NT2/D1 (cell line): ENCODE measurements at regions not wholly inside any gene's neighbourhood (a gene's known extent, or its start where the extent isn't known, plus 50 kb on each side); places are given as distances from the start of the nearest gene placed in this dataset.

Experiments used
- SUZ12 ChIP-seq: IDR thresholded peaks from 2 replicates; pipeline ENCODE4 v1.6.1; 2011; ENCODE audit not compliant: insufficient read length, insufficient read depth; ENCODE audit errors: extremely low read depth
- YY1 ChIP-seq: IDR thresholded peaks from 2 replicates; pipeline ENCODE4 v1.6.1; 2011; ENCODE audit not compliant: insufficient read length, insufficient read depth
- ZNF274 ChIP-seq: IDR thresholded peaks from 2 replicates; pipeline ENCODE4 v1.6.1; 2011; ENCODE audit warnings: mild to moderate bottlenecking, low read depth, low read length

GRCh38 chr14:104383088-104383995 lies 196.2 kb upstream of the C14orf180 start:
- TF ChIP-seq ZNF274: no peak
- TF ChIP-seq YY1: no peak
- TF ChIP-seq SUZ12: no peak
